OCI-LY1 (cell line): ENCODE measurements at regions not wholly inside any gene's neighbourhood (a gene's known extent, or its start where the extent isn't known, plus 50 kb on each side); places are given as distances from the start of the nearest gene placed in this dataset.

Experiments
- H2AFZ ChIP-seq: fragments of 200-600 bp; sonication (generic), shearing (Covaris generic); 2 replicates; pipeline ENCODE4 v1.6.0; 2014; ENCODE audit warnings: antibody characterized with exemption, mild to moderate bottlenecking, low read length
- H3F3A ChIP-seq: fragments of 200-600 bp; sonication (generic), shearing (Covaris generic); 2 replicates; pipeline ENCODE4 v1.6.0; 2014; ENCODE audit warnings: mild to moderate bottlenecking, antibody characterized with exemption, low read length, moderate library complexity; ENCODE audit not compliant: insufficient read depth
- H3K27ac ChIP-seq: fragments of 200-600 bp; sonication (generic); 2 replicates; pipeline ENCODE4 v1.5.1; 2014; ENCODE audit warnings: low read length, mixed run types, mild to moderate bottlenecking, low read depth; ENCODE audit not compliant: poor library complexity, severe bottlenecking
- H3K27me3 ChIP-seq: fragments of 200-600 bp; sonication (generic); 2 replicates; pipeline ENCODE4 v1.6.0; 2014; ENCODE audit warnings: antibody characterized with exemption, mild to moderate bottlenecking, low read length, moderate library complexity; ENCODE audit not compliant: insufficient read depth
- H3K36me3 ChIP-seq: fragments of 200-600 bp; sonication (generic); 2 replicates; pipeline ENCODE4 v1.6.1; 2014; ENCODE audit warnings: mild to moderate bottlenecking, antibody characterized with exemption, low read length, moderate library complexity, mixed read lengths; ENCODE audit not compliant: insufficient read depth
- H3K4me1 ChIP-seq: fragments of 200-600 bp; sonication (generic); 2 replicates; pipeline ENCODE4 v1.5.1; 2014; ENCODE audit warnings: mild to moderate bottlenecking, low read length, moderate library complexity; ENCODE audit not compliant: insufficient read depth, severe bottlenecking
- H3K4me2 ChIP-seq: fragments of 200-600 bp; sonication (generic), shearing (Covaris generic); 2 replicates; pipeline ENCODE4 v1.6.1; 2014; ENCODE audit warnings: low read length
- H3K4me3 ChIP-seq: fragments of 200-600 bp; sonication (generic); 2 replicates; pipeline ENCODE4 v1.5.1; 2014; ENCODE audit warnings: low read length, low read depth, mild to moderate bottlenecking, mixed read lengths; ENCODE audit not compliant: poor library complexity, severe bottlenecking
- H3K79me2 ChIP-seq: fragments of 200-600 bp; shearing (Covaris generic); 2 replicates; pipeline ENCODE4 v1.6.1; 2016; ENCODE audit warnings: mixed run types, low read length, mixed read lengths; ENCODE audit not compliant: insufficient read depth
- H3K9ac ChIP-seq: fragments of 200-600 bp; sonication (generic), shearing (Covaris generic); 2 replicates; pipeline ENCODE4 v1.6.1; 2014; ENCODE audit warnings: mild to moderate bottlenecking, low read length, mixed read lengths
- H3K9me2 ChIP-seq: fragments of 200-600 bp; sonication (generic), shearing (Covaris generic); 2 replicates; pipeline ENCODE4 v1.6.1; 2014; ENCODE audit warnings: low read depth, mild to moderate bottlenecking, low read length, mixed read lengths
- H3K9me3 ChIP-seq: fragments of 200-600 bp; shearing (Covaris generic); 2 replicates; pipeline ENCODE4 v1.6.1; 2014; ENCODE audit warnings: low read length, mixed read lengths
- H4K20me1 ChIP-seq: fragments of 200-600 bp; sonication (generic), shearing (Covaris generic); 2 replicates; pipeline ENCODE4 v1.6.0; 2016; ENCODE audit warnings: mild to moderate bottlenecking, low read length; ENCODE audit not compliant: insufficient read depth
- EZH2 ChIP-seq: fragments of 200-600 bp; sonication (generic), shearing (Covaris generic); IDR thresholded peaks from 2 replicates; pipeline ENCODE4 v1.8.0; 2017; ENCODE audit warnings: borderline replicate concordance, mixed run types, mild to moderate bottlenecking, antibody characterized with exemption, low read length, moderate library complexity, mixed read lengths
- TF ChIP-seq, protein P1 (sequence below): fragments of 200-600 bp; sonication (generic), shearing (Covaris generic); IDR thresholded peaks from 2 replicates; pipeline ENCODE4 v1.5.1; 2017; ENCODE audit warnings: mild to moderate bottlenecking, antibody characterized with exemption, low read length, moderate library complexity, mixed read lengths

DNA sequence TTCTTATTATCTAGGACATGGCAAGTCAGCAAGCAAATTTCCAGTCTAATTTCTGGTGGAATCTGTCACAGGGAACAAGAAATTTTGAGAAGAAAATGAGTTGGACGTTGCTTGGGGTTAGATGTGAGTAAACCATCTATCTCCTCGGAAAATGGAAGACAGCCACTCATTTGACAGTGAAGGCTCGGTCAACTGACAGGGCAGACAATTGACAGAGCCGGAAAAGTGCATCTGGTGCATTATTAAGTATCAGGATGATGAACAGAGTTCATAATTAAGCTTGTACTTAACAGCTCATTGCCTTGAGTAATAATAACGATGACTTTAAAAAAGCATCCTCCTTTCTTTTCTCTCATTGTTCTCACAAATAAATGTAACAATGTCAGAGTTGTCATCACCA, 168.4 kb downstream of the MAD2L1 start:
- Histone ChIP-seq H3K4me3 (no peak overlapping the region), H3K79me2 (no peaks in the 10 kb centered on the region), H3K27me3 (no peaks in the 10 kb centered on the region), H3F3A (no peaks in the 10 kb centered on the region), H3K9me3 (no peaks in the 10 kb centered on the region), H3K4me2 (no peak overlapping the region), H3K36me3 (no peaks in the 10 kb centered on the region), H3K27ac (no peak overlapping the region), H3K4me1 (no peaks in the 10 kb centered on the region), H3K9me2 (no peaks in the 10 kb centered on the region), H4K20me1 (no peaks in the 10 kb centered on the region), H2AFZ (no peak overlapping the region), H3K9ac (no peak overlapping the region)
- TF ChIP-seq EZH2: no peak
- TF ChIP-seq, protein P1, sequence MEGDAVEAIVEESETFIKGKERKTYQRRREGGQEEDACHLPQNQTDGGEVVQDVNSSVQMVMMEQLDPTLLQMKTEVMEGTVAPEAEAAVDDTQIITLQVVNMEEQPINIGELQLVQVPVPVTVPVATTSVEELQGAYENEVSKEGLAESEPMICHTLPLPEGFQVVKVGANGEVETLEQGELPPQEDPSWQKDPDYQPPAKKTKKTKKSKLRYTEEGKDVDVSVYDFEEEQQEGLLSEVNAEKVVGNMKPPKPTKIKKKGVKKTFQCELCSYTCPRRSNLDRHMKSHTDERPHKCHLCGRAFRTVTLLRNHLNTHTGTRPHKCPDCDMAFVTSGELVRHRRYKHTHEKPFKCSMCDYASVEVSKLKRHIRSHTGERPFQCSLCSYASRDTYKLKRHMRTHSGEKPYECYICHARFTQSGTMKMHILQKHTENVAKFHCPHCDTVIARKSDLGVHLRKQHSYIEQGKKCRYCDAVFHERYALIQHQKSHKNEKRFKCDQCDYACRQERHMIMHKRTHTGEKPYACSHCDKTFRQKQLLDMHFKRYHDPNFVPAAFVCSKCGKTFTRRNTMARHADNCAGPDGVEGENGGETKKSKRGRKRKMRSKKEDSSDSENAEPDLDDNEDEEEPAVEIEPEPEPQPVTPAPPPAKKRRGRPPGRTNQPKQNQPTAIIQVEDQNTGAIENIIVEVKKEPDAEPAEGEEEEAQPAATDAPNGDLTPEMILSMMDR: no peak

DNA sequence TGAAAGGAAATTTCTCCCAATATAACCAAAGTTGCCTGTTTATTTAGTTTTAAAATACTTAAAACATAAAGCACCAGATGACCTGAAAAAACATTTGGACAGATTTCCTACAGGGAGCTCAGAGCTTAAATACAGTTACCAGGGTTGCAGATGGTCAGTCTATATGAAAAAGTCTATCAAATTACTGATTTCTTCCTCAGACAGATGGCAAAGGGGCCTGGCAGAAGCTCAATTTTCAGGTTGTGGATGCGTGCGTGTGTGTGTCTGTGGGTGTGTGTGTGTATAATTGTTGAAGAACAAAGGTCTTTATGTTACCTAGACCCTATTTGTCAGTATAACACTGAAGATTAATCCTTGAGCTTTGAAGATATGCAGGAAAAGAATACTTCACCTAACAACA, 169.4 kb downstream of the MAD2L1 start:
- H3K27ac ChIP-seq: no peak overlapping the region
- no peaks in the 10 kb centered on the region for H3K9me3 ChIP-seq
- no peaks in the 10 kb centered on the region for H3K36me3 ChIP-seq

DNA sequence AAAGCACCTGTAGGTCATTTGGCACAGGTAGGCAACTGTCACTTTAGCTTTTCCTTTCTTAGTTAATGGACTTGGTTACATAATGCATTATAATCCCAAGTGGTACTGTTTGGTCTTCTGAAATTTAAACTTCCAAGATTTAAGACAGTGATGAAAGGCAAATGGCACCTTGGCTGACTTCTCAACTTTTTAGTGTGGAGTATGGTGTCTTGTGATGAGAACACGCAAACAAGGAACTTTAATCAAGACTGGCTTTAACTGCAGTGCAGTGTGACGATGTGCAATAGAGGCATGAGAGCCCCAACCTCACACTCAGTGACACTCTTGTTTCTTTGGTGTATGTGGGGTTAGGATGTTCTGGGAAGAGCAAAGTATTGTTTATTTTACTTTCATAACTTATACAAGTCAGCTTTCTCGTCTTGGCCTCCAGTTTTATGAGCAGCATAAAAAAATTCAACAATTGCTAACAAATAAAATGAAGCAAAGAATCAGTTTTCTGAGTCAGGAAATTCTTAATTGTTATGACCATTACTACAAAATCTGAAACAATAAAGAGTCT, 171.9 kb downstream of the MAD2L1 start:
- no peaks in the 10 kb centered on the region for H3K79me2 ChIP-seq
- no peak overlapping the region for H3K4me3 ChIP-seq
- H3K9ac ChIP-seq: no peak overlapping the region
- no peaks in the 10 kb centered on the region for H3K36me3 ChIP-seq
- H2AFZ ChIP-seq: no peak overlapping the region
- H3K9me2 ChIP-seq: no peaks in the 10 kb centered on the region
- H3K4me1 ChIP-seq: no peaks in the 10 kb centered on the region
- no peaks in the 10 kb centered on the region for H4K20me1 ChIP-seq
- H3K4me2 ChIP-seq: no peak overlapping the region
- no peaks in the 10 kb centered on the region for H3K9me3 ChIP-seq
- TF ChIP-seq EZH2: no peak
- TF ChIP-seq, protein P1: no peak
- H3F3A ChIP-seq: no peaks in the 10 kb centered on the region
- H3K27ac ChIP-seq: no peak overlapping the region
- H3K27me3 ChIP-seq: no peaks in the 10 kb centered on the region

More for the DNA sequence above, 169.4 kb downstream of the MAD2L1 start:
- H4K20me1 ChIP-seq: no peaks in the 10 kb centered on the region
- no peak overlapping the region for H3K4me3 ChIP-seq
- H2AFZ ChIP-seq: no peak overlapping the region
- no peaks in the 10 kb centered on the region for H3K9me2 ChIP-seq
- no peak for TF ChIP-seq EZH2
- TF ChIP-seq, protein P1: no peak
- H3K27me3 ChIP-seq: no peaks in the 10 kb centered on the region
- no peaks in the 10 kb centered on the region for H3F3A ChIP-seq
- no peak overlapping the region for H3K4me2 ChIP-seq
- H3K4me1 ChIP-seq: no peaks in the 10 kb centered on the region
- H3K79me2 ChIP-seq: no peaks in the 10 kb centered on the region
- no peak overlapping the region for H3K9ac ChIP-seq
